DND-41 (cell line): ENCODE measurements at regions not wholly inside any gene's neighbourhood (a gene's known extent, or its start where the extent isn't known, plus 50 kb on each side); places are given as distances from the start of the nearest gene placed in this dataset.

ENCODE experiments used
- ATAC-seq: fragments of 200-7000 bp; cut with Tn5 transposase; 3 replicates; pipeline ENCODE4 v1.9.1; 2021; ENCODE audit warnings: low read depth; ENCODE audit not compliant: insufficient read depth
- DNase-seq: peaks from one replicate; pipeline ENCODE4 v3.0.0-alpha.2; 2020
- H2AFZ ChIP-seq: 2 replicates; pipeline ENCODE4 v1.6.0; 2012; ENCODE audit warnings: low read depth, low read length
- H3K27ac ChIP-seq: 2 replicates; pipeline ENCODE4 v1.5.1; 2012; ENCODE audit warnings: low read length, inconsistent platforms
- H3K27me3 ChIP-seq: fragments of 200-600 bp; sonication (generic); 2 replicates; pipeline ENCODE4 v1.6.0; 2012; ENCODE audit warnings: low read length, mild to moderate bottlenecking, inconsistent platforms; ENCODE audit not compliant: insufficient read depth, poor library complexity
- H3K36me3 ChIP-seq: 2 replicates; pipeline ENCODE4 v1.5.1; 2012; ENCODE audit warnings: low read length, inconsistent platforms; ENCODE audit not compliant: insufficient read depth
- H3K4me1 ChIP-seq: 2 replicates; pipeline ENCODE4 v1.5.1; 2012; ENCODE audit warnings: mild to moderate bottlenecking, low read length; ENCODE audit not compliant: insufficient read depth
- H3K4me2 ChIP-seq: 2 replicates; pipeline ENCODE4 v1.6.0; 2012; ENCODE audit warnings: mild to moderate bottlenecking, moderate library complexity, low read length, inconsistent platforms; ENCODE audit not compliant: insufficient read depth
- H3K4me3 ChIP-seq, 2 experiments: fragments of 200-600 bp in 1 of 2; shearing (Covaris generic) in 1 of 2; 2 replicates each; pipeline ENCODE4 v1.5.1; 2012 to 2016; ENCODE audit warnings: inconsistent platforms in 2 of 2, low read length in 2 of 2, mild to moderate bottlenecking in 2 of 2, low read depth in 1 of 2, moderate library complexity in 1 of 2
- H3K79me2 ChIP-seq: 2 replicates; pipeline ENCODE4 v1.6.0; 2012; ENCODE audit warnings: low read length, inconsistent platforms; ENCODE audit not compliant: insufficient read depth
- H3K9ac ChIP-seq: 2 replicates; pipeline ENCODE4 v1.6.0; 2012; ENCODE audit warnings: low read depth, mild to moderate bottlenecking, inconsistent platforms, low read length, moderate library complexity
- H3K9me3 ChIP-seq: 2 replicates; pipeline ENCODE4 v1.5.1; 2012; ENCODE audit warnings: low read length, moderate library complexity, mild to moderate bottlenecking, inconsistent platforms; ENCODE audit not compliant: insufficient read depth, severe bottlenecking
- H4K20me1 ChIP-seq: 2 replicates; pipeline ENCODE4 v1.6.0; 2012; ENCODE audit warnings: low read length; ENCODE audit not compliant: insufficient read depth
- CTCF ChIP-seq: IDR thresholded peaks from 2 replicates; pipeline ENCODE4 v1.5.1; 2012; ENCODE audit warnings: borderline replicate concordance, low read length, moderate library complexity, mild to moderate bottlenecking; ENCODE audit not compliant: poor library complexity, severe bottlenecking; ENCODE audit errors: extremely low read depth
- EZH2 ChIP-seq: IDR thresholded peaks from 3 replicates; pipeline ENCODE4 v1.6.1; 2012; ENCODE audit warnings: borderline replicate concordance, low read depth, mild to moderate bottlenecking, moderate library complexity, low read length, inconsistent platforms; ENCODE audit not compliant: severe bottlenecking

- no peaks in the 10 kb centered on the region for H3K9me3 ChIP-seq
- DNase-seq, result no peak
- H3K36me3 ChIP-seq, result no peaks in the 10 kb centered on the region
- no peak for TF ChIP-seq CTCF
- TF ChIP-seq EZH2, result no peak
- no peak for ATAC-seq
- no peaks in the 10 kb centered on the region for H3K27me3 ChIP-seq
- H3K27ac ChIP-seq, result no peak overlapping the region
- no peak overlapping the region for H3K4me2 ChIP-seq
- no peak overlapping the region for H3K4me3 ChIP-seq
- H3K79me2 ChIP-seq, result no peaks in the 10 kb centered on the region
- no peak overlapping the region for H3K9ac ChIP-seq
- no peaks in the 10 kb centered on the region for H4K20me1 ChIP-seq
- no peak overlapping the region for H2AFZ ChIP-seq
- H3K4me1 ChIP-seq, result peaks cover 4% of the 10 kb centered on the region
Measured at GRCh38 chr21:35583566-35584216, 476.6 kb downstream of the SETD4 start.

- DNase-seq (no peak), ATAC-seq (no peak)
- Histone ChIP-seq H2AFZ (no peak overlapping the region), H3K79me2 (no peaks in the 10 kb centered on the region), H3K4me1 (peaks cover 4% of the 10 kb centered on the region), H3K4me3 (no peak overlapping the region), H3K27ac (no peak overlapping the region), H3K27me3 (no peaks in the 10 kb centered on the region), H3K9me3 (no peaks in the 10 kb centered on the region), H3K4me2 (no peak overlapping the region), H3K36me3 (no peaks in the 10 kb centered on the region), H4K20me1 (no peaks in the 10 kb centered on the region), H3K9ac (no peak overlapping the region)
- TF ChIP-seq EZH2, result no peak
Measured at GRCh38 chr21:35582731-35583130, 477.6 kb downstream of the SETD4 start.

GRCh38 chr21:35581640-35582039 lies 478.7 kb downstream of the SETD4 start:
- ATAC-seq, result no peak
- Histone ChIP-seq H3K27me3 (no peaks in the 10 kb centered on the region), H2AFZ (no peak overlapping the region), H4K20me1 (no peaks in the 10 kb centered on the region), H3K4me2 (no peak overlapping the region), H3K4me3 (no peak overlapping the region), H3K36me3 (no peaks in the 10 kb centered on the region), H3K9ac (no peak overlapping the region), H3K4me1 (peaks cover 4% of the 10 kb centered on the region), H3K79me2 (no peaks in the 10 kb centered on the region), H3K9me3 (no peaks in the 10 kb centered on the region), H3K27ac (no peak overlapping the region)
- no peak for DNase-seq
- TF ChIP-seq CTCF (no peak), EZH2 (no peak)

- H3K9ac ChIP-seq, result no peak overlapping the region
- peaks cover 4% of the 10 kb centered on the region for H3K4me1 ChIP-seq
- no peak overlapping the region for H3K4me3 ChIP-seq
- H3K27me3 ChIP-seq, result no peaks in the 10 kb centered on the region
- H3K36me3 ChIP-seq, result no peaks in the 10 kb centered on the region
- H3K27ac ChIP-seq, result no peak overlapping the region
- no peaks in the 10 kb centered on the region for H3K9me3 ChIP-seq
- no peaks in the 10 kb centered on the region for H3K79me2 ChIP-seq
- TF ChIP-seq EZH2, result no peak
- no peak for TF ChIP-seq CTCF
- no peak overlapping the region for H3K4me2 ChIP-seq
- no peak for DNase-seq
- no peaks in the 10 kb centered on the region for H4K20me1 ChIP-seq
- ATAC-seq, result no peak
- H2AFZ ChIP-seq, result no peak overlapping the region
Measured at GRCh38 chr21:35579520-35580293, 480.6 kb downstream of the SETD4 start.
